GM21360 (cell line): ENCODE measurements at regions not wholly inside any gene's neighbourhood (a gene's known extent, or its start where the extent isn't known, plus 50 kb on each side); places are given as distances from the start of the nearest gene placed in this dataset.
"Not testable (repeated sequence)": the region's sequence is repeated elsewhere in the genome, so short reads cannot be mapped to it uniquely, and the experiment has no call there.

Experiments
- ATAC-seq: cut with Tn5 transposase; IDR thresholded peaks from one replicate; pipeline ENCODE4 v1.9.1; 2021; ENCODE audit warnings: mild to moderate bottlenecking, moderate library complexity; ENCODE audit not compliant: unreplicated experiment

GRCh38 chr10:46198516-46198915 lies 88.3 kb upstream of the ANTXRL start:
- no peak for ATAC-seq

GRCh38 chr10:46202405-46202804 lies 84.4 kb upstream of the ANTXRL start:
- ATAC-seq: not testable (repeated sequence)

GRCh38 chr10:46204482-46205102 lies 82.2 kb upstream of the ANTXRL start:
- not testable (repeated sequence) for ATAC-seq

GRCh38 chr10:46210427-46210826 lies 76.4 kb upstream of the ANTXRL start:
- ATAC-seq: not testable (repeated sequence)

- no peak for ATAC-seq
Measured at GRCh38 chr10:46215426-46215825, 71.4 kb upstream of the ANTXRL start.

- no peak for ATAC-seq
Measured at GRCh38 chr10:46216003-46216634, 70.7 kb upstream of the ANTXRL start.

GRCh38 chr10:46216836-46217751 lies 69.7 kb upstream of the ANTXRL start:
- no peak for ATAC-seq

- ATAC-seq: no peak
Measured at GRCh38 chr10:46217752-46218453, 68.9 kb upstream of the ANTXRL start.

GRCh38 chr10:46218921-46219320 lies 67.9 kb upstream of the ANTXRL start:
- ATAC-seq: no peak

GRCh38 chr10:46219431-46219990 lies 67.3 kb upstream of the ANTXRL start:
- ATAC-seq: not testable (repeated sequence)

- no peak for ATAC-seq
Measured at GRCh38 chr10:46220187-46220586, 66.6 kb upstream of the ANTXRL start.

GRCh38 chr10:46220872-46221538 lies 65.8 kb upstream of the ANTXRL start:
- no peak for ATAC-seq

- no peak for ATAC-seq
Measured at GRCh38 chr10:46222364-46222935, 64.3 kb upstream of the ANTXRL start.

- ATAC-seq: no peak
Measured at GRCh38 chr10:46223064-46223480, 63.7 kb upstream of the ANTXRL start.

GRCh38 chr10:46223626-46224413 lies 63.0 kb upstream of the ANTXRL start:
- no peak for ATAC-seq

- ATAC-seq: no peak
Measured at GRCh38 chr10:46224414-46224682, 62.4 kb upstream of the ANTXRL start.

GRCh38 chr10:46225597-46225996 lies 61.2 kb upstream of the ANTXRL start:
- ATAC-seq: no peak

- no peak for ATAC-seq
Measured at GRCh38 chr10:46226232-46226631, 60.6 kb upstream of the ANTXRL start.

- no peak for ATAC-seq
Measured at GRCh38 chr10:46226900-46227558, 59.8 kb upstream of the ANTXRL start.
